NCI-H460 (cell line): ENCODE measurements at regions not wholly inside any gene's neighbourhood (a gene's known extent, or its start where the extent isn't known, plus 50 kb on each side); places are given as distances from the start of the nearest gene placed in this dataset.

Experiments
- DNase-seq: peaks from one replicate; pipeline ENCODE4 v3.0.0-alpha.2; 2016; ENCODE audit warnings: low read depth; ENCODE audit errors: extremely low read depth

GRCh38 chr2:20132990-20133535, 81.6 kb upstream of the LAPTM4A start:
- no peak for DNase-seq

GRCh38 chr2:20130821-20131645, 79.6 kb upstream of the LAPTM4A start:
- no peak for DNase-seq

DNA sequence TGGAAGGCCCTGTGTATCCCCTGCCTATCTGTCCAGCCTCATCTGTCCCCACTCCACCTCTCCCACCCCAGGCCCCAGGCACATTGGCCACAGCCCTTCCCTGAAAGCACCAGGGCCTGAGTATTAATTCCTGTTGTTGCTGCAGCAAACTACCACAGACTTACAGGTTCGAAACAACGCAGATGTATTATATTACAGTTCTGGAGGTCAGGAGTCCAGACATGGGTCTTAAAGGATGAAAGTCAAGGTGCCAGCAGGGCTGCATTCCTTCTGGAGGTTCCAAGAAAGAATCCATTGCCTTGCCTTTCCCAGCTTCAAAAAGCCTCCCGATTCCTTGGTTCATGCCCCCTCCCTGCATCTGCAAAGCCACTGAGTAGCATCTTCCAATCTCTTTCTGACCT, 78.7 kb upstream of the LAPTM4A start:
- DNase-seq = no peak

- no peak for DNase-seq
These were observed 78.1 kb upstream of the LAPTM4A start for GRCh38 chr2:20129331-20130159.

DNA sequence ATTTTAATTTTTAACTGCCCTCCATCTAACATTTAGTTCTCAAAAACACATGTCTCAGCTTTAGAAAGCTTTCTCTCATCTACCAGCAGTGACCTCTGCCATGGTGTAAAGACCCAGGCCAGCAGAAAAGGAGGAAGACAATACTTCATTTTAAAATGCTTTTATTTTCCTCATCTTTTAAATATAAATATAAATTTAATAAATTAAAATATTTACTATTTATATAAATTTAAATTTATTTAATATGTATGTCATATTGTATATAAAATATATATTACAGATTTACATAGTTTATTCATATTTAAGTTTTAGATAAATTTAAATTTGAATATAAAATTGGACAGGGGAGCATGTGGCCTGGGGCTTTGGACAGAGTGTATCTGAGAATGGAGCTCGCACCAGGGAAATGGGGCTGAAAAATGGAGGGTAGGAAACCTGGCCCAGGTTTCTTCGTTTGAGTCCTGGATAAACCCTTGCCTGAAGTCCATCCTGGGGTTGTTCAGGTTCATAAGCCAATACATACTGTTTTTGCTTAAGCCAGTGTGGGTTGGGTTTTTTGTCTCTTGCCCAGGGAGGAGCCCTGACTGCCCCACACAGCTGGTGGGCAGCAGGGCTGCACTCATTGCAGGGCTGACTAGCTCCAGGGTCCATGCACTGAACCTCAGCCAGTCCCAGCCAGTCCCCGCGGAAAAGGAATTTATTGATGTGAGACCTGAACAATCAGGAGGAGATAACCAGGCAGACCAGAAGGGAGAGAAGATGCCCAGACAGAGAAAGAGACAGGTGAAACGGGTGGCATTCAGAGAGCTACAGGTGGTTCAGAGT, 77.3 kb upstream of the LAPTM4A start:
- no peak for DNase-seq

DNA sequence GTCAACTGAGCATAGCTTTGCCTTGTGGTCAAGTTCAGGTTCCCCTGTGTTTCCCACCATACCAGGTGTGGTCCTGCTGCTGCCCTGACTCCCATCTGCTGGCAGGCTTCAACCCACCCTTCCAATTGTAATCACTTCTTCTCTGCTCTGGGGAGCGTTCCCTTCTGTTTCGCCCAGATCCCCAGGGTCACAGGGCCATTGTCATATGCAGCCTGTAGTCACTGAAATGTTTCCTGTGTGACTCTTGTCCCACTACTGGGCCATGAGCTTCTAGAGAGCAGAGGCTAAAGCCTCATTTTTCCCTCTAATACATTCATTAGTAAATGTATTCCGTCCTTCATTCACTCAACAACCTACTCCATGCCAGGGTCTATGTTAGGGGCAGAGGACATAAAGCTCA, 75.0 kb upstream of the LAPTM4A start:
- no peak for DNase-seq

DNA sequence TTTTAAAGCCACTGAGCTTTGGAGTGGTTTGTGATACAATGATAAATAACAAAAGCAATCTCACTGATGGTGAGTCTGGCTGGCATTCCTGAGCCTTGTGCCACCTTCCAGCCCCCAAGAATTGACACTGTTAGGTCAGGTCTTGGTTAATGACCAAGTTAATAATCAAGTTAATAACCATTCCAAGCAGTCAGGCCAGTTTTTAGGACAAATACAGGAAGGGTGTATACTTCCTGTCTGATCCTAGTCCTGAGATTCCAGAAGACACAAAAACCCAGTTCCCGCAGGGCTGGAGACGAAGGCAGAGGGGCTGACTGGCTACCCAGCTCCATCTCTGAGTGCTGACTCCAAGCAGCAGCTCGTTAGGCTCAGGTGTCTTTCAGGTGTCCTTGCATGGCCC, 74.6 kb upstream of the LAPTM4A start:
- no peak for DNase-seq

GRCh38 chr2:20125616-20126015, 74.2 kb upstream of the LAPTM4A start:
- DNase-seq = no peak

- DNase-seq = no peak
These were observed 73.7 kb upstream of the LAPTM4A start for GRCh38 chr2:20125164-20125563.

- DNase-seq = no peak
These were observed 72.6 kb upstream of the LAPTM4A start for GRCh38 chr2:20123871-20124594.

DNA sequence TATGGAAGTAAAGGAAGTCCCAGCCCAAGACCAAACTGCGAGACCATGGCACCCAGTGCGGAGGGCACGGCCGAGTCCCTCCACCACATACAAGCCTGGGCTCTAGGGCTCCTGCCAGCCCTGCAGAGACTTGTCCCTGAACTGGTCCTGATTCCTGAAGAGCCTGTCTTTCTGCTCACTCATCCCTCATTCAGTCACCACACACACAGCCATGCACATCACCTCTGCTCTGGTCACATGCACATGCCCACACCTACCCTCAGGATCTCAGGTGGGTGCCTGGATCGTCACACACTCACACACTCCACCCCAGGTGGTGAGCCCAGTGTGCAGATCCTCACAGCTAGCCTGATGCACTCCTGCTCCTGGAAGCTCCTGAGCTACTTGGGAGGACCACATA, 71.4 kb upstream of the LAPTM4A start:
- no peak for DNase-seq

DNA sequence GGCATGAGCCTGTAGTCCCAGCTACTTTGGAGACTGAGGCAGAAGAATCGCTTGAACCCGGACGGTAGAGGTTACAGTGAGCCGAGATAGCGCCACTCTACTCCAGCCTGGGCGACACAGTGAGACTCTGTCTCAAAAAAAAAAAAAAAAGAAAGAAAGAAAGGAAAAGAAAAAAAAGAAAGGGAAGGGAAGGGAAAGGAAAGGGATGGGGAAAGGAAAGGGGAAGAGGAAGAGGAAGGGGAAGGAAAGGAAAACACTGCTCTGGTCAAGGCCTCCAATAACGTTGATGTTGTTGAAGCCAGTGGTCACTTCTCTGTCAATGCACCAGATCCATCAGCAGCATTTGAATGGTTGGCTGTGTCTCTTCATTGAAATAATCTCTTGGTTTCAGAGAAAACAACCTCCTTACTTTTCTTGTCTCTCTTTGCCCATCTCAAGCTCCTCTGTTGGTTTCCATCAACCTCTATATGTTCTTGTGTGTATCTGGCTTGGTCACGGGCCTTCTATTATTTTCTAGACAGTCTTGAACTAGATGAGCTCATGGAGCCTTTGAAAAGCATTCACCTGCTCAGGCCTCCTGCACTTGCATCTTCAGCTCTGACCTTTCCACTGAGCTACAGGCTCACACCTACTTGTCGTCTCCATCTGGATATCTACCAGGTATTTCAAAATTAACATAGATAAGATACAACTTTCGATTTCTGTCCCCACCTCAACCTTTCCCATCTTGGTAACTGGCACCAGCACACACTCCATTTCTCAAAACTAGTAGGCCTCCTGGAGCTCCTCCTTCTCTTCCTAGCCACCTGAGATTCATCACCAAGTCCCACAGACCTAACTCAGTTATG, 69.4 kb upstream of the LAPTM4A start:
- no peak for DNase-seq

GRCh38 chr2:20118051-20118450, 66.6 kb upstream of the LAPTM4A start:
- DNase-seq = no peak

DNA sequence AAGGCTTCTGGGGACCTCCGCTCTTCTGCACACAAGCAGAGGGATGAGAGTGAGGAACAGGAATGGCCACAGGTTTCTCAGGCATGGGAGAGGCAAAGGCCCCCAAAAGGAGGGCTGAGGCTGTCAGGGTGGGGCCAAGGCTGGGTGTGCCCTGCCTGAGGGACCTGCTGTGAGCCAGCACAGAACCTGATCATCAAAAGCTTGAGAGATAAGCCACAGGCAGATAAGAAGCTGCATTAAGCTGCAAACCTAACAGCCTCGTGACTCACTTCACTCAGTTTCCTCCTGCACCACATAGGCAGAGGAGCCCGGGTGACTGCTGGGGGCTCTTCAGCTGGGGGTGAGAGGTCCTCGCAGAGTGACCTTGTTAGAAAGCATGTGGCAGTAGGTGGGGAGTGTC, 64.5 kb upstream of the LAPTM4A start:
- DNase-seq = no peak

GRCh38 chr2:20115374-20115773, 63.9 kb upstream of the LAPTM4A start:
- DNase-seq = no peak

- no peak for DNase-seq
These were observed 62.8 kb upstream of the LAPTM4A start for GRCh38 chr2:20113986-20114938.

GRCh38 chr2:20113004-20113796, 61.8 kb upstream of the LAPTM4A start:
- no peak for DNase-seq
